ENCODE measurements at regions not wholly inside any gene's neighbourhood (a gene's known extent, or its start where the extent isn't known, plus 50 kb on each side); places are given as distances from the start of the nearest gene placed in this dataset.

DNA sequence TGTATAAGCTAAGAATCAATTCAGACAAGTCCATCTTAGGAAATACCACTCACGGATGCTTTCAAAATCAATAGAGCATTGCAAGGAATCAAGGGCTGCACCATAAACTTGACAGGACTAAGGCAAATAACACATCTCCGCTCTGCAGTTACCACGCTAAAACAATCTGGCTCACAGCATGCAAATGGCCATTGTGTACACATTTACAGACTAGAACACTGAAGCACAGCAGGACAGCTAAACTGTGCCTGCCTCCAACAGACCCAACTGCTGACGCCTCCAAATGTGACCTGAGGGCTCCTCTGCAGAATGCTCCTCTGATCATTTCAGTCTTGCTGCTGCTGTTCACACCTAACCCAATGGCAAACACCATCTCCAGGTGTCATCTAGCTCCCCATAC lies 104.3 kb downstream of the MEX3B start:
- Mint-ChIP-seq H3K4me3 (no peak overlapping the region), H3K27me3 (ENCODE audit: low read depth) (no peaks in the 10 kb centered on the region), H3K4me1 (peaks cover 15 to 17% of the 10 kb centered on the region in 2 experiments), H3K9me3 (peaks cover 0 to 3% of the 10 kb centered on the region in 2 experiments; a peak in 1 of 5 replicates), H3K36me3 (ENCODE audit: insufficient read depth in 1 of 3, low read depth in 3 of 3) (peaks cover 0 to 4% (median 3%) of the 10 kb centered on the region in 3 experiments; a peak in 2 of 7 replicates), H3K27ac (no peak overlapping the region)
- Histone ChIP-seq H3K9me3 (ENCODE audit: control insufficient read depth, low read depth, low read length) (no peaks in the 10 kb centered on the region), H3K56ac (ENCODE audit: insufficient read length, low read depth, low read length) (no peak overlapping the region), H2BK120ac (ENCODE audit: low read depth, low read length, poor library complexity, severe bottlenecking) (no peak overlapping the region), H3K18ac (ENCODE audit: insufficient read length, low read depth, low read length) (no peak overlapping the region), H3K27ac (ENCODE audit: insufficient read length, low read depth, low read length) (no peak overlapping the region), H4K8ac (replicated peaks; ENCODE audit: insufficient read length, low read depth, low read length) (no peak overlapping the region), H3K9ac (ENCODE audit: extremely low read depth, insufficient read length, low read length) (no peak overlapping the region), H3K14ac (ENCODE audit: insufficient read depth, low read length) (no peak overlapping the region), H3K4ac (ENCODE audit: low read depth, low read length) (no peak overlapping the region), H2AK5ac (ENCODE audit: insufficient read length, low read length) (no peak overlapping the region), H4K20me1 (ENCODE audit: control insufficient read depth, insufficient read depth, insufficient read length) (no peaks in the 10 kb centered on the region), H3T11ph (ENCODE audit: low read length) (no peak overlapping the region), H3K4me1 (ENCODE audit: insufficient read depth, low read length) (no peaks in the 10 kb centered on the region), H3K79me1 (ENCODE audit: insufficient read depth, low read depth, low read length, poor library complexity, severe bottlenecking) (no peaks in the 10 kb centered on the region), H4K5ac (ENCODE audit: insufficient read length, low read depth, low read length) (no peak overlapping the region), H2BK12ac (ENCODE audit: insufficient read length, low read depth, low read length) (no peak overlapping the region), H3K23ac (ENCODE audit: insufficient read length, low read depth, low read length) (no peak overlapping the region), H3K4me2 (ENCODE audit: insufficient read depth, insufficient read length, low read length) (no peak overlapping the region), H3K23me2 (ENCODE audit: insufficient read length, low read depth, low read length, poor library complexity, severe bottlenecking) (no peaks in the 10 kb centered on the region), H2BK20ac (ENCODE audit: low read depth, low read length, poor library complexity, severe bottlenecking) (no peak overlapping the region), H3K79me2 (ENCODE audit: insufficient read depth, low read length) (no peaks in the 10 kb centered on the region), H2BK15ac (ENCODE audit: low read depth, low read length) (no peak overlapping the region), H2BK5ac (ENCODE audit: insufficient read length, low read length) (no peak overlapping the region), H4K91ac (ENCODE audit: insufficient read length, low read depth, low read length) (no peak overlapping the region), H2AFZ (ENCODE audit: low read length) (no peak overlapping the region), H3K27me3 (ENCODE audit: insufficient read depth, low read length) (no peaks in the 10 kb centered on the region)
- no CpG with 5 or more reads among the region's 4 CpGs for WGBS (ENCODE audit: extremely low coverage, insufficient read length, low lambda C conversion rate)
- no peak for DNase-seq
- TF ChIP-seq, protein P1, sequence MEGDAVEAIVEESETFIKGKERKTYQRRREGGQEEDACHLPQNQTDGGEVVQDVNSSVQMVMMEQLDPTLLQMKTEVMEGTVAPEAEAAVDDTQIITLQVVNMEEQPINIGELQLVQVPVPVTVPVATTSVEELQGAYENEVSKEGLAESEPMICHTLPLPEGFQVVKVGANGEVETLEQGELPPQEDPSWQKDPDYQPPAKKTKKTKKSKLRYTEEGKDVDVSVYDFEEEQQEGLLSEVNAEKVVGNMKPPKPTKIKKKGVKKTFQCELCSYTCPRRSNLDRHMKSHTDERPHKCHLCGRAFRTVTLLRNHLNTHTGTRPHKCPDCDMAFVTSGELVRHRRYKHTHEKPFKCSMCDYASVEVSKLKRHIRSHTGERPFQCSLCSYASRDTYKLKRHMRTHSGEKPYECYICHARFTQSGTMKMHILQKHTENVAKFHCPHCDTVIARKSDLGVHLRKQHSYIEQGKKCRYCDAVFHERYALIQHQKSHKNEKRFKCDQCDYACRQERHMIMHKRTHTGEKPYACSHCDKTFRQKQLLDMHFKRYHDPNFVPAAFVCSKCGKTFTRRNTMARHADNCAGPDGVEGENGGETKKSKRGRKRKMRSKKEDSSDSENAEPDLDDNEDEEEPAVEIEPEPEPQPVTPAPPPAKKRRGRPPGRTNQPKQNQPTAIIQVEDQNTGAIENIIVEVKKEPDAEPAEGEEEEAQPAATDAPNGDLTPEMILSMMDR (conservative IDR thresholded peaks at IDR 0.05), result no peak

Data from H9 (cell line).